ENCODE measurements at regions not wholly inside any gene's neighbourhood (a gene's known extent, or its start where the extent isn't known, plus 50 kb on each side); places are given as distances from the start of the nearest gene placed in this dataset.

DNA sequence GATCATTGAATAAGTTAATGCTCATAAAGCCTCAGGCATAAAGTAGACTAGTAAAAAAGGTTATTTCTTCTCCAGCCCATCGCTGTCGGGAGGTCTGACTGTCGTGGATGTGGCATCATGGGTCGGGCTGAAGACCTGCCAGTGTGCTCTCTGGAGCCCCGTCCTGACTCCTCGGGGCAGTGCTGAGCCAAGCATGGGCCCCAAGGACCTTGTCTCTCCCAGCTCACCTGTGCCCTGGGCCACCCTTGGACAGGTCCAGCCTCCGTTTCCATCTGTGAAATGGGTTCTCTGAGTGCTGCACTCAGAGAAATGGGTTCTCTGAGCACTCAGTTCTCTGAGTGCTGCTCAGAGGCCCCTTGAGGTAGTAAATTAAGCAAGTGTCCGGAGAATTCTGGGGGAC lies 269.0 kb downstream of the GADD45G start:
- TF ChIP-seq CEBPB (IDR thresholded peaks at IDR 0.05) (no peak), YY1 (IDR thresholded peaks at IDR 0.05; ENCODE audit: low read depth) (no peak), EP300 (IDR thresholded peaks at IDR 0.05; ENCODE audit: borderline replicate concordance) (no peak), TCF12 (IDR thresholded peaks at IDR 0.05; ENCODE audit: low read depth) (no peak), NFIC (IDR thresholded peaks at IDR 0.05) (no peak)
- TF ChIP-seq, protein P1, sequence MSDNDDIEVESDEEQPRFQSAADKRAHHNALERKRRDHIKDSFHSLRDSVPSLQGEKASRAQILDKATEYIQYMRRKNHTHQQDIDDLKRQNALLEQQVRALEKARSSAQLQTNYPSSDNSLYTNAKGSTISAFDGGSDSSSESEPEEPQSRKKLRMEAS (IDR thresholded peaks at IDR 0.05) = no peak
